SK-N-SH (cell line): ENCODE measurements at regions not wholly inside any gene's neighbourhood (a gene's known extent, or its start where the extent isn't known, plus 50 kb on each side); places are given as distances from the start of the nearest gene placed in this dataset.
A peak's percentile ranks its signal among the peaks of the same experiment; 100 is the strongest.

Source experiments
- CTCF ChIA-PET: fragments of 300-600, 350-600 bp; formaldehyde crosslinking; extraction: SDS; loops from one replicate; lab custom pipeline; 2021; lab: Yijun Ruan, JAX
- POLR2A ChIA-PET: fragments of 350-600 bp; sonication (Branson Sonifier 250); formaldehyde crosslinking; extraction: SDS; loops from one replicate; lab custom pipeline; 2020; ENCODE audit warnings: antibody characterized with exemption, inconsistent platforms; lab: Yijun Ruan, JAX
- DNase-seq: peaks from one replicate; pipeline ENCODE4 v3.0.0; 2012
- H2AFZ ChIP-seq: fragments of 200-600 bp; sonication (generic); 2 replicates; pipeline ENCODE4 v1.8.1; 2016; ENCODE audit warnings: antibody characterized with exemption, mild to moderate bottlenecking, low read depth
- H3F3A ChIP-seq: fragments of 200-600 bp; sonication (generic); replicated peaks from 2 replicates; pipeline ENCODE3; 2016; ENCODE audit warnings: antibody characterized with exemption, mild to moderate bottlenecking; ENCODE audit not compliant: insufficient read depth
- H3K27ac ChIP-seq, 2 experiments: fragments of 200-500 bp in 1 of 2; fragments of 200-600 bp in 1 of 2; sonication (Bioruptor generic) in 1 of 2; sonication (generic), shearing (Covaris generic) in 1 of 2; 2 replicates each; pipeline versions ENCODE4 v1.5.1 to v1.6.1; 2014 to 2016; ENCODE audit warnings: low read depth in 2 of 2, inconsistent platforms in 1 of 2, low read length in 1 of 2, mild to moderate bottlenecking in 1 of 2, mixed read lengths in 1 of 2
- H3K27me3 ChIP-seq: fragments of 200-600 bp; sonication (generic), shearing (Covaris generic); 2 replicates; pipeline ENCODE4 v1.6.1; 2016; ENCODE audit warnings: mixed run types; ENCODE audit not compliant: insufficient read depth
- H3K36me3 ChIP-seq, 2 experiments: fragments of 200-500 bp in 1 of 2; fragments of 200-600 bp in 1 of 2; sonication (Bioruptor generic) in 1 of 2; sonication (generic) in 1 of 2; replicated peaks in 1 of 2; 2 replicates each; pipeline versions ENCODE3 to v1.5.1; 2014 to 2016; ENCODE audit warnings: low read length in 1 of 2, mild to moderate bottlenecking in 1 of 2; ENCODE audit not compliant: insufficient read depth in 2 of 2, control insufficient read depth in 1 of 2
- H3K4me1 ChIP-seq, 2 experiments: fragments of 200-500 bp in 1 of 2; fragments of 200-600 bp in 1 of 2; sonication (Bioruptor generic) in 1 of 2; sonication (generic), shearing (Covaris generic) in 1 of 2; 2 replicates each; pipeline versions ENCODE4 v1.5.1 to v1.6.1; 2014 to 2016; ENCODE audit warnings: low read depth in 1 of 2, low read length in 1 of 2, mixed run types in 1 of 2; ENCODE audit not compliant: insufficient read depth in 2 of 2, control insufficient read depth in 1 of 2
- H3K4me2 ChIP-seq: fragments of 200-600 bp; sonication (generic), shearing (Covaris generic); 2 replicates; pipeline ENCODE4 v1.6.1; 2017; ENCODE audit warnings: mixed run types
- H3K4me3 ChIP-seq, 2 experiments: fragments of 200-500 bp in 1 of 2; fragments of 200-600 bp in 1 of 2; sonication (Bioruptor generic) in 1 of 2; sonication (generic), shearing (Covaris generic) in 1 of 2; 2 replicates each; pipeline versions ENCODE4 v1.5.1 to v1.8.1; 2014 to 2016; ENCODE audit warnings: low read depth in 2 of 2, inconsistent platforms in 1 of 2, low read length in 1 of 2, mild to moderate bottlenecking in 1 of 2, mixed read lengths in 1 of 2, moderate library complexity in 1 of 2
- H3K79me2 ChIP-seq: fragments of 200-600 bp; sonication (generic); 2 replicates; pipeline ENCODE4 v1.8.1; 2017; ENCODE audit warnings: mild to moderate bottlenecking; ENCODE audit not compliant: insufficient read depth
- H3K9ac ChIP-seq: fragments of 200-600 bp; sonication (generic); 2 replicates; pipeline ENCODE4 v1.6.1; 2017; ENCODE audit warnings: mixed run types
- H3K9me2 ChIP-seq: fragments of 200-600 bp; sonication (generic); 2 replicates; pipeline ENCODE4 v1.6.1; 2017; ENCODE audit warnings: mixed run types
- H3K9me3 ChIP-seq: fragments of 200-600 bp; sonication (generic); 2 replicates; pipeline ENCODE4 v1.6.1; 2017; ENCODE audit warnings: mixed run types, mild to moderate bottlenecking, moderate library complexity
- H4K20me1 ChIP-seq: fragments of 200-600 bp; sonication (generic); 2 replicates; pipeline ENCODE4 v1.6.1; 2017; ENCODE audit warnings: mild to moderate bottlenecking, mixed run types; ENCODE audit not compliant: insufficient read depth
- CTCF ChIP-seq: fragments of 200-600 bp; sonication (generic); IDR thresholded peaks from 2 replicates; pipeline ENCODE4 v1.6.1; 2017; ENCODE audit warnings: antibody characterized with exemption, mild to moderate bottlenecking, moderate library complexity
- ELF1 ChIP-seq: IDR thresholded peaks from 2 replicates; pipeline ENCODE4 v1.4.0; 2012
- EP300 ChIP-seq, 2 experiments: IDR thresholded peaks; 2 replicates each; pipeline versions ENCODE4 v1.4.0 to v1.6.1; 2012; ENCODE audit warnings: borderline replicate concordance in 1 of 2, low read depth in 1 of 2, low read length in 1 of 2
- FOXJ3 ChIP-seq: sonication (generic); formaldehyde crosslinking; IDR thresholded peaks from 2 replicates; pipeline ENCODE4 v1.5.1; 2020; ENCODE audit warnings: mild to moderate bottlenecking, missing genetic modification reagents
- GABPA ChIP-seq: IDR thresholded peaks from 2 replicates; pipeline ENCODE4 v1.4.0; 2012; ENCODE audit warnings: low read depth, mild to moderate bottlenecking
- GATA2 ChIP-seq: sonication (generic); formaldehyde crosslinking; IDR thresholded peaks from 2 replicates; pipeline ENCODE4 v1.5.0; 2020; ENCODE audit warnings: mild to moderate bottlenecking, missing genetic modification reagents
- JUND ChIP-seq: IDR thresholded peaks from 2 replicates; pipeline ENCODE4 v1.4.0; 2012
- MAX ChIP-seq: IDR thresholded peaks from 2 replicates; pipeline ENCODE4 v1.4.0; 2012; ENCODE audit warnings: low read depth
- MEF2A ChIP-seq: IDR thresholded peaks from 2 replicates; pipeline ENCODE4 v1.4.0; 2012; ENCODE audit warnings: low read depth, borderline replicate concordance
- NFIC ChIP-seq: IDR thresholded peaks from 2 replicates; pipeline ENCODE4 v1.4.0; 2012; ENCODE audit warnings: borderline replicate concordance
- NRF1 ChIP-seq: IDR thresholded peaks from 2 replicates; pipeline ENCODE4 v1.6.1; 2012; ENCODE audit warnings: low read depth, mild to moderate bottlenecking, low read length
- POLR2AphosphoS5 ChIP-seq: IDR thresholded peaks from 2 replicates; pipeline ENCODE4 v1.6.1; 2012; ENCODE audit warnings: low read depth, low read length
- RCOR1 ChIP-seq: fragments of 150-350 bp; IDR thresholded peaks from 2 replicates; pipeline ENCODE4 v1.6.1; 2017; ENCODE audit warnings: antibody characterized with exemption, low read length
- REST ChIP-seq: IDR thresholded peaks from 2 replicates; pipeline ENCODE4 v1.6.1; 2012; ENCODE audit warnings: mild to moderate bottlenecking, low read depth, low read length, moderate library complexity
- RFX5 ChIP-seq: IDR thresholded peaks from 2 replicates; pipeline ENCODE4 v1.6.1; 2012; ENCODE audit warnings: mild to moderate bottlenecking, improper control_type of control experiment, low read length
- RXRA ChIP-seq: IDR thresholded peaks from 2 replicates; pipeline ENCODE4 v1.4.0; 2012; ENCODE audit warnings: low read depth, mild to moderate bottlenecking, borderline replicate concordance
- SIN3A ChIP-seq: IDR thresholded peaks from 2 replicates; pipeline ENCODE4 v1.6.1; 2012; ENCODE audit warnings: low read depth, mild to moderate bottlenecking, low read length, moderate library complexity, borderline replicate concordance
- SMC3 ChIP-seq: IDR thresholded peaks from 2 replicates; pipeline ENCODE4 v1.6.1; 2012; ENCODE audit warnings: low read depth, low read length, improper control_type of control experiment
- TAF1 ChIP-seq: IDR thresholded peaks from 2 replicates; pipeline ENCODE4 v1.6.1; 2012; ENCODE audit warnings: low read depth, mild to moderate bottlenecking, low read length, moderate library complexity, borderline replicate concordance
- TCF12 ChIP-seq: IDR thresholded peaks from 2 replicates; pipeline ENCODE4 v1.4.0; 2012
- USF2 ChIP-seq: fragments of 150-350 bp; IDR thresholded peaks from 2 replicates; pipeline ENCODE4 v1.6.1; 2017; ENCODE audit warnings: antibody characterized with exemption, low read length, low read depth, borderline replicate concordance
- YY1 ChIP-seq: IDR thresholded peaks from 2 replicates; pipeline ENCODE4 v1.4.0; 2012; ENCODE audit warnings: low read depth, mild to moderate bottlenecking
- WGBS: methylation state at CpG from one replicate; pipeline ENCODE4 v1.1.6; 2017; ENCODE audit warnings: low lambda C conversion rate; 5-methylcytosine and 5-hydroxymethylcytosine counted together

GRCh38 chr16:17692484-17692883 lies 221.7 kb upstream of the XYLT1 start:
- POLR2A ChIA-PET: no interaction called here
- Histone ChIP-seq H3K4me1 (peaks cover 0 to 13% of the 10 kb centered on the region in 2 experiments; a peak in 2 of 4 replicates), H3K9me2 (no peaks in the 10 kb centered on the region), H3K9me3 (no peaks in the 10 kb centered on the region), H3K27me3 (peaks cover 5% of the 10 kb centered on the region), H3K27ac (no peak overlapping the region; a peak in 1 of 4 replicates), H3F3A (no peaks in the 10 kb centered on the region)
- TF ChIP-seq JUND (no peak), EP300 (IDR thresholded peaks at IDR 0.05; ENCODE audit: borderline replicate concordance in 1 of 2, low read depth in 1 of 2, low read length in 1 of 2) (no peak), SIN3A (no peak)
- TF ChIP-seq, all 33 proteins: peak for 0
- Histone ChIP-seq H3K79me2 (no peaks in the 10 kb centered on the region), H3K4me2 (no peak overlapping the region), H2AFZ (no peak overlapping the region), H3K9ac (no peak overlapping the region), H3K36me3 (no peaks in the 10 kb centered on the region), H4K20me1 (no peaks in the 10 kb centered on the region), H3K4me3 (no peak overlapping the region)
- CTCF ChIA-PET: no interaction called here
- DNase-seq: no peak
- 77% methylated on average over 4 of the region's 4 CpGs for WGBS

- no peaks in the 10 kb centered on the region for H3K9me2 ChIP-seq
- ChIA-PET CTCF (interaction anchor here (2.5 kb wide), 1 partner anchor 84 kb away, joined by 7 read pairs; no protein-coding TSS in a partner anchor), POLR2A (no interaction called here)
- no peaks in the 10 kb centered on the region for H3F3A ChIP-seq
- H2AFZ ChIP-seq: no peak overlapping the region
- TF ChIP-seq MAX (no peak), NRF1 (no peak), TAF1 (no peak), USF2 (no peak), FOXJ3 (CRISPR knock-in tag) (no peak), EP300 (IDR thresholded peaks at IDR 0.05; ENCODE audit: borderline replicate concordance in 1 of 2, low read depth in 1 of 2, low read length in 1 of 2) (no peak), GABPA (no peak), TCF12 (no peak), RXRA (no peak), POLR2AphosphoS5 (no peak), RFX5 (no peak), RCOR1 (no peak), YY1 (no peak), ELF1 (no peak), CTCF (no peak), MEF2A (no peak), GATA2 (no peak), NFIC (no peak), REST (no peak), SMC3 (no peak)
- H3K9ac ChIP-seq: no peak overlapping the region
- H3K4me3 ChIP-seq: no peak overlapping the region
- peaks cover 0 to 13% of the 10 kb centered on the region in 2 experiments; a peak in 2 of 4 replicates for H3K4me1 ChIP-seq
- no peaks in the 10 kb centered on the region for H4K20me1 ChIP-seq
- no peak for DNase-seq
- H3K36me3 ChIP-seq: no peaks in the 10 kb centered on the region
- H3K4me2 ChIP-seq: no peak overlapping the region
- H3K27me3 ChIP-seq: peaks cover 5% of the 10 kb centered on the region
- H3K27ac ChIP-seq: peak overlapping the region in 1 of 2 experiments; percentile 43; a peak in 1 of 4 replicates
- H3K79me2 ChIP-seq: no peaks in the 10 kb centered on the region
- no peaks in the 10 kb centered on the region for H3K9me3 ChIP-seq
- 32% methylated on average over 1 of the region's 1 CpG for WGBS
Observed at GRCh38 chr16:17691899-17692176, 221.1 kb upstream of the XYLT1 start.
